GM18519 (cell line): ENCODE measurements at regions not wholly inside any gene's neighbourhood (a gene's known extent, or its start where the extent isn't known, plus 50 kb on each side); places are given as distances from the start of the nearest gene placed in this dataset.
"Not testable (repeated sequence)": the region's sequence is repeated elsewhere in the genome, so short reads cannot be mapped to it uniquely, and the experiment has no call there.

Experiments used
- ATAC-seq: cut with Tn5 transposase; IDR thresholded peaks from one replicate; pipeline ENCODE4 v1.9.1; 2021; ENCODE audit warnings: mild to moderate bottlenecking, moderate library complexity; ENCODE audit not compliant: unreplicated experiment, low FRiP score

DNA sequence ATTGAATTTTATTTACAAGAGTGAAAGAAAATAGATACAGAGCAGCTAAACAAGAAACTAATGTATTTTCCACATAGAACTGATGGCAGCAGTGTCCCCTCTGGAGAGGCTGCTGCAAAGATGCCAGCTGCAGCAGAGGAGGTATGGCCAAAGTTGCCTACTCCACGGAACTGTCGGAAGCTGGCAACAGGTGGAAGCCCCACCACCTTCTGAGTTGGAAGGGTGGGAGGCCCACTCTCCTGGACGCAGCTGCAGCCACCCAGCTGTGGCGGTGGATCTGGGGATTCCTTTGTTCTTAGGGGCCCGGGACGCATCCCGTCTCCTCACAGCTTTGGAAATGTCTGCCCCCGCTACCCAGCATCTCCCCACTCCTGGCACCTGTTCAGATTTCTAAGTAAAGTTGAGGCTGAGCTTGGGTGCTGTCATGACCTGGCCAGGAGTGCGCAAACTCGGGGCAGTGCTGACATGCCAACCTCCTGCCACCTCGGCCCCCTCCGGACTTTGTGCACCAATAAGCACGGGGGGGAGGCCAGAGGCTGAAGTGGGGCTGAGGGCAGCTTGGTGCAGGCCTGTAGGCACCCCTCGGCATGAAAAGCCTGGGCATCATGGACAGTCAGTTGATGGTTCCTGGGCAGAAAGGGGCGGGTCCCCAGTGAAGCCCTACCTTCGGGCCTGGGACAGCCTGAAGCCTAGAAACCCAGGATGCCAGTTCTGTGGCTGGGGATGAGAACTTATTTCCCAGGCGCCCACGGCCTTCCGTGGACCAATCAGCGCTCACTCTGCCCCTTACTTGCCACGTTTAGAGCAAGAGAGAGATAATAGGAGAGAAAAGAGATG, 1071.4 kb downstream of the JRKL start:
- no peak for ATAC-seq

DNA sequence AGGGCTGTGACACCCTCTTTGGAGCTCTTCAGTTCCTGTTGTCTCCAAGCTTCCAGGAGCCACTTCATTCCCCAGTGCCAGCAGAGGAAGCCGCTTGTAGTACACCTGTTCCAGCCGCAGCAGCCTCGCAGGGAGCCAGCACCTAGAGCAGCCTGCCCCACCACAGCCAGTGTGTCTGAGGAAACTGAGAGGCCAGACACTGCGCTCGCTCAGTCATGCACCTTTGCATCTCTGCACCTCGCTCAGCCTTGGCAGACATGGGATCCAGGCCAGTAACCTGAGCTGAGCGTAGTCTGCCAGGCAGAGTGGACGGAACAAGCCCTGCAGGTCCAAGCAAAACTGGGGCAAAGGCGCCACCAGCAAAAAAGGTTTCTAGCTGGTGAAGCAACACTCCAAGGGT, 1072.1 kb downstream of the JRKL start:
- no peak for ATAC-seq

DNA sequence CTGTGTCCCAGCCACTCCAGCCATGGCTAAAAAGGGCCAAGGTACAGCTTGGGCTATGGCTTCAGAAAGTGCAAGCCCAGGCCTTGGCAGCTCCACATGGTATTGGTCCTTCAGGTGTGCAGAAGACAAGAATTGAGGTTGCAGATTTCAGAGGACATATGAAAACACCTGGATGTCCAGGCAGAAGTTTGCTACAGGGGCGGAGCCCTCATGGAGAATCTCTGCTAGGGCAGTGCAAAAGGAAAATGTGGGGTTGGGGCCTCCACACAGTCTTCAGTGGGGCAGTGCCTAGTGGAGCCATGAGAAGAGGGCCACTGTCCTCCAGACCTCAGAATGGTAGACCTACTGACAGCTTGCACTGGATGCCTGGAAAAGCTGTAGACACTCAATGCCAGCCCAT, 1074.1 kb downstream of the JRKL start:
- no peak for ATAC-seq

DNA sequence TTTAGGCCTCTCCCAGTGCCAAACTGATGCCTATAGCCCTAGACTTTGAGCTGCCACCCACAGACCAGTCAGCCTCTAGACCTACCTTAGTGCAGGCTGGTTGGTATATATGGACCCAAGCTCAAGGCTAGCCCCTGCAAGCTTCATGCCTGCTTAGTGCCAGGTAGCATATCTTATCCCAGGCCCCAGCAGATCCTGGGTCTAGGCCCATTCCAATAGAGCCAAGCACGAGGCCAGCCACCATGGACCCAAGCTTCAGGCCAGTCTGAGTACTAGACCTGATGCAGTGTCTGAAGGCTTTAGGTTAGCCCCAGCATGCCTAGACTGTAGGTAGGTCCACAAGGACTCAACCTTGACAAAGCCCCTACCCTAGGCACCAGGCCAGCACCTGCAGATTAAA, 1081.7 kb downstream of the JRKL start:
- ATAC-seq, result no peak

DNA sequence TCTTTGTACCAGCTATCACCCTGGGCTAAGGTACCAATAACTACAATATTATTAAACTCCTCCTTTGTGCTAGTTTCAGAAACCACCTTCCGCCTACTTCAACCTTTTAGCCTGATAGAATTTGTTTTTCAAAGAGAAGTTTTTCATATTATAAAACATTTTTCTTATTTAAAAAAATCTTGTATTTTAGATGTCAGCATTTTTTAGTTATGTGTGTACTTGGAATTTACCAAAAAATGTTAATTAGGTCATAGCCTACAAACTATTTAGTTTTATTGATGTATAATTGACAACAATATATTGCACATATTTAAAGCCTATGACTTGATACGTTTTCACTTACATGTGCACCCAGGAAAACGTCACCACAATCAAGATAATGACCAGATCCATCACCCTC, 1097.6 kb downstream of the JRKL start:
- no peak for ATAC-seq

DNA sequence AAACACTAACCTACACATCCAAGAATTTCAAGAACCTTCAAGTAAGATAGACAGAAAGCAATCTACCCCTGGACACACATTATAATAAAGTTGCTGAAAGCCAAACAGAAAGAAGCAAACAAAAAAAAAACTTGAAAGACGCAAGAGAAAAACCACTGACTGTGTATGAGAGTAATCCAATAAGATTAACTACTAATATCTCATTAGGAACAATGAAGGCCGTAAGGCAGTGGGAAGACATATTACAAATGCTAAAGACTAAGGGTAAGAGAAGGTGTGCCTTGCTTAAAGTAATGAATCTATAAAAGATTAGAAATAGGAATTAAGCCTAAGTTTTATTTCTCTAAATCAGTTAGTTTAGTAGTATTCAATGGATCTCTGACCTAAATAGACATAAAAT, 1109.1 kb downstream of the JRKL start:
- no peak for ATAC-seq

DNA sequence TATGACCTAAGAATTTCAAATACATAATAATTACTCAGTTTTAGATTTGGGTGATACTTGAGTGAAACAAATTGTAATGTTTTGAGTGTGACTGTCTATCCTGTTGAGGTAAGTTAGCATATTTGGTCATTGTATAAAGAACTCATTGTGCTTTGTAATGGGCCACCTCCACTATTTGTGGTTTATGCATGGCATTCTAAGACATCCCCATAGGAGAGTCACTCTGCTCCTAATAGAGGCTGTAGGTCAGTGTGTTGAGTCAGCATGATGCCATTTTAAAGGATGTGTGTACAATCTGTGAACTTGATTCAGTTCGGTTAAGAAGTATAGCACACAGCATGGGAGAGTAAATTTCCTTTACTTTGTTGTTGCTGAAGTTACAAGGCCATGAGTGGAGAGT, 1112.4 kb downstream of the JRKL start:
- no peak for ATAC-seq

DNA sequence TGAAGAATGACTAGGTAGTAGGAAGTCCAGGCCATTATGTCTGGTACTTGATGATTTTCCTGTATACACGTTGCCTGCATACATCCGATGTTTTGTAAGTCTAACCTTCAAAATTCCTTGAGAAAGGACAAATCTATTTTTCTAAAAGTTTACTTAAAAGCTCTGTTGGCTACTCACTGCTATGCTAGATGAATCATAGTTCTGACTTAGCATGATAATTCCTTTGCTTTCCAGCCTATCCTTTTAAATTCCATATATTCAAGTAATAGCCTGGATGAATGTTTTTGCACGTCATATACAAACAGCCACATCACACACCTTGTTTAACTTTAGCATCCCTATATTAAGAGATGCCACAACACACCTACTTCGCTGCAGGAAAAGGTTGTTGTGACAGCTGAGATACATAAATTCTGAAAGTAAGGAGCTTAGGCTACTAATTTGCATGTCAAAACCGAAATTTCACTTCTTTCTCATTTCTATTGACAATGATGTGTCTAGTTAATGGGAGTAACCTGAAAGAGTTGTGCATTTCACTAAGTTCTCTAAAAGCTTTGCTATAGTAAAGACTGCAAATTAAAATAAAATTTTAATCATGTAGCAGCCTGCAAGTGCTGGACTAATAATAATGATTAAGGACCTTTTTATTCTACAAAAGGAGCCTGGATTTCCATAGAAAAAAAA, 1116.4 kb downstream of the JRKL start:
- no peak for ATAC-seq

DNA sequence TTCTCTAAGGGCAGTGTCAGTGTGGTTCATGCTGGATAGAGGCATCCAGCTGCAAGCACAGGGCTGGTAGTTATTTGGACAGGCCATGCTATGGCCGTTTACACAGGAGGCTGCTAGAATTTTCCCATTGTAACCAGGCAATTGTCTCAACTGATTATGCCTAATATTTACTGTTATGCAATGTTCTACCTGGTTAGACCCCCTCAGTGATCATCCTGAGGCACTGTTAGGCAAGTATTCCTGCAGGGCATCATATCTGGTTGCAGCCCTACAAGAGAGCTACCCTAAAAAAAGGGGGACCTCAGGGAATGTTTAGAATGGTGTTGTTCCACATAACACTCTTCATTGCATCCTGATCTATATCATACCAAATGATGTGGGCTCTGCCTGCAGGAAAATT, 1124.6 kb downstream of the JRKL start:
- no peak for ATAC-seq

DNA sequence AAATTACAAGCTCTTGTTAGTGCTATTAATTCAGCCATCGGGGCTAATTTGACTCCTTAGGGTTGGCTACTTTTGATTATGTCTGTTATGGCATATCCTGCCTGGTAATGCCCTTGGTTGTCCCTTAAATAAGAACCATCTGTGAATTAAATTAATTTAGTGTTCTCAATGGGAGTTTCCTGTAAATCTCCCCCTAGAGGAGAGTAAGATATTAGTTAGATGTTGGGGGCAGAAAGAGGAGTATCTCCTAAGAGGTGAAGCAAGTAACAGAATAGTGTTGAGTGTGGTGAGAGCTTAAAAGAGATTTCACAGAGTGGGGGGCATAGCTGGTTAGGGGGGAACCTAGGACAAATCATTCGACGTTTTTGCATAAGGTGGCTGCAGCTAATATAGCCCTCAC, 1126.9 kb downstream of the JRKL start:
- ATAC-seq, result no peak

DNA sequence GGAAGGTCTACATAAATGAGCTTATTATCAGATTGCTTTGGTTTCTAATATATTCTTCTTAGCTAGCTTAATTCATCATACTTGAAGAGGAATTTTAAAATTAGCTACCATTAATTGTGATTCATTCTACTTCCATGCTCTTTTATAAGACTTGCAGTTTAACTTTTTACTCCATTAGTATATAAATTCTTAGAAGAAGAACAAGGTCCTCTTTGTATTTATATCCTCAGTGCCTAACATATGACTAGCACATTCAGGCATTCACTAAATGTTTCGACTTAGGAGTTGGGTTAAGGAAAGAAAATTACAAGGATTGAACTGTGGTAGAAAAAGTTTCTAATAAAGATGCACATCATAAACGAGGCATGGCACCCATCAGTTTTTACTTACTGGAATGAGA, 1135.5 kb downstream of the JRKL start:
- ATAC-seq, result no peak

DNA sequence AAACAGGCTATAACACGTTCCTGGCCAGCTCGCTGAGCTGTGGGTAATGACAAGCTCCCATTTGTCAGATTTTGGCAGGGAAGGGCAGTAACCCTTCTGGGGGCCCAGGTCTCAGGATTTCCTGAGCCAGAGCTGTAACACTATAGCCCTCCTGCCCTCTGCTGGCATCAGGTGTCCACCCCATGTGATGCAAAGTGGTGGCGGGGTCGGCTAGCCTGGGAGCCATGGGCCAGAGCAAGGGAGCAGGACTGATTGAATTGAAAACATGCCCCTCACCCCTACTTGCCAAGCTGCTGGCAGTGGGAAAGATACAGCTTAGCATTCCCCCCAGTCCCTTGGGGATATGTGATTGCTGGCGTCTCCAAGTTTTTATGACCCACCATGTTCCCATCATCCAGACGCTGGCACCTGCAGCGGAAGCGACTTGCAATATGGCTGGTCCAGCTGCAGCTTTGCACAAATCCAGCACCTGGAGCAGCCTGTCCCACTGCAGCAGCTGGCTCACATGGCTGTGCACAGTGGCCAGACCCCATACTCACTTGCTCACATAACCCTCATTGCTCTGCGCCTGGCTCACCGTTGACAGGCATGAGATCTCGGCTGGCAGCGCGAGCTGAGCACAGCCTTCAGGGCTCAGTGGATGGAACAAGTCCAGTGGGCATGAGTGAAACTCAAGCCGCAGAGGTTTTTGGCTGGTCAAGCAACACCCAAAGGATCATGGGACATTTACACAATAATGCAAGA, 1147.8 kb downstream of the JRKL start:
- no peak for ATAC-seq

DNA sequence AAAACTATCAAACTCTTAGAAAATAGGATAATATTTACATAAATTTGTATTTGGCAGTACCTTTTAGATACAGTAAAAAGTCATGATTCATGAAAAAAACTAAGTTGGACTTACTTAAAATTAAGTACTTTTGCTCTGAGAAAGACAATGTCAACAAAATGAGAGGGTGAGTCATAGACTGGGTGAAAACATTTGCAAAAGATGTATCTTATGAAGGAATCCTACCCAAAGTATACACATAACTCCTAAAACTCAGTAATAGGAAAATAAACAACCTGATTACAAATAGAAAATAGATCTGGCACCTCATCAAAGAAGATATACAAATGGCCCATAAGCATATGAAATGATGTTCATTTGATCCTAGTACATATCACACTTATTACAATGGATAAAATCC, 1154.6 kb downstream of the JRKL start:
- no peak for ATAC-seq

DNA sequence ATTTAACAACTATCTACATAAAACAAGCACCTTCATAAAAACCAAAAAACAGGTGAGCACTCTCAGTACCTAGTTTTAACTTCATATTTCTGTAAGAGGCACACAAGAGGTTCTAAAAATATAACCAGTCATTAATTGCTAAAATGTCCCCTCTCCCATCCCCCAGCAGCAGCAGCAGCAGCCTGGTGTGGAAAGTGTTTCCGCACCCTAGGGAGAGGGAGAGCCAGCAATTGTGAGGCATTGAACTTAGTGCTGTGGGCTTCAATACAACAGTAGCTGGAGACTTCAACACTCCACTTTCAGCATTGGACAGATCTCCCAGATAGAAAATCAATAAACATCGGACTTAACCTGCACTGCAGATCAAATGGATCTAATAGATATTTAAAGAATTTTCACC, 1158.5 kb downstream of the JRKL start:
- ATAC-seq, result no peak

DNA sequence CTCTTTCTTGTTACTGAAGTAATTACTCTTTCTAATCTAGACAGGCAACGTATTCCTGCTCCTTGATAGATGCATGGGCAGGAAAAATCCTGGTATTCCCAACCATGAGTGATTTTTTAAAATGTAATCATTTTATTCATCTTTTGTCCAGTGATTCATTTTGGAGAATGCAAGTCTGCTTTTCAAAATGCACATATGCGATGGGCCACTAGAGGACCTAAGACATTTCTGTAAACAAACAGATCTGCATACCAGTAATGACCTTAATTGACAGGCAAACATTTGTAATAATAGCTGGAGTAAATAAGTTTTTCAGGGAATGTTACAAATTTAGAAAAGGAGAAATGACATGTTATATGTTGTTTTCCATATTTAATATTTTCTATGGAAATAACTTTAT, 1167.6 kb downstream of the JRKL start:
- ATAC-seq, result no peak

DNA sequence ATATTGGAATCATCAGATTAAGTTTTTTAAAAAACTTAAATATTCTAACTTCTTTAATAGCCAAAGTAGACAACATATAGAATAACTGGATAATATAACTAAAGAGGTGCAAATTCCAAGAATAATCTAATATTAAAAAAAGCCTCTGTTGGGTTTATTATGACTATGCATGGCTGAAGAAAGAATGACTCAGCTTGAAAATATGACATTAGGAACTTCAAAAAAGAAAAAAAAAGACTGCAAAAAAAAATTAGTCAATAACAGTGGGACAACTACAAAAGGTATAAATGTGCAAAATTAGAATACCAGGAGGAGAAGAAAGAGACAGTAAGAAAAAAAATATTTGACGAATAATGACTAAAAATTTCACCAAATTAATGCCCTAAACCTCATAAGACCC, 1178.0 kb downstream of the JRKL start:
- no peak for ATAC-seq

DNA sequence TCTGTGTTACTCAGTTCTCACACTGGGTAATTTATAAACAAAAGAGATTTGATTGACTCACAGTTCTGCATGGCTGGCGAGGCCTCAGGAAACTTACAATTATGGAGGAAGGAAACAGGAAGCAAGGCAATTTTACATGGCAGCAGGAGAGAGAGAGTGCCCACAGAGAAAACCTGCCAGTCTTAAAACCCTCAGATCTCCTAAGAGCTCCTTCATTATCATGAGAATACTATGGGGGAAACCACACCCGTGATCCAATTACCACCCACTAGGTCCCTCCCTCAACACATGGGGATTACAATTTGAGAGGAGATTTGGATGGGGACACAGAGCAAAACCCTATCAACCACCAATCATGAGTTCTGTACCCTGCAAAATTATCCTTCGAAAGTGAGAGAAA, 1180.8 kb downstream of the JRKL start:
- no peak for ATAC-seq

DNA sequence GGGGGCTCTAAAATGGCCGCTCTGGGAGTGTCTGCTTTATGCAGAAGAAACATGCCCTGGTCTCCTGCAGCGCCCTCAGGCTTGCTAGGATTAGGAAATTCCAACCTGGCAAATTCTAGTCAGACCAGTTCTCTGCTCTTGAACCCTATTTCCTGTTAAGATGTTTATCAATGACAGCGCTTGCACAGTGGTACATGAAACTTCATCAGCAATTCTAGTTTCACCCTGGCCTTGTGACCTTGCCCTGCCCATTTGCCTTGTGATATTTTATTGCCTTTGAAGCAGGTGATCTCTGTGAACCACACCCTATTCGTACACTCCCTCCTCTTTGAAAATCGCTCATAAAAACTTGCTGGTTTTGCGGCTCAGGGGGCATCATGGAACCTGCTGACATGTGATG, 1184.0 kb downstream of the JRKL start:
- ATAC-seq, result not testable (repeated sequence)

DNA sequence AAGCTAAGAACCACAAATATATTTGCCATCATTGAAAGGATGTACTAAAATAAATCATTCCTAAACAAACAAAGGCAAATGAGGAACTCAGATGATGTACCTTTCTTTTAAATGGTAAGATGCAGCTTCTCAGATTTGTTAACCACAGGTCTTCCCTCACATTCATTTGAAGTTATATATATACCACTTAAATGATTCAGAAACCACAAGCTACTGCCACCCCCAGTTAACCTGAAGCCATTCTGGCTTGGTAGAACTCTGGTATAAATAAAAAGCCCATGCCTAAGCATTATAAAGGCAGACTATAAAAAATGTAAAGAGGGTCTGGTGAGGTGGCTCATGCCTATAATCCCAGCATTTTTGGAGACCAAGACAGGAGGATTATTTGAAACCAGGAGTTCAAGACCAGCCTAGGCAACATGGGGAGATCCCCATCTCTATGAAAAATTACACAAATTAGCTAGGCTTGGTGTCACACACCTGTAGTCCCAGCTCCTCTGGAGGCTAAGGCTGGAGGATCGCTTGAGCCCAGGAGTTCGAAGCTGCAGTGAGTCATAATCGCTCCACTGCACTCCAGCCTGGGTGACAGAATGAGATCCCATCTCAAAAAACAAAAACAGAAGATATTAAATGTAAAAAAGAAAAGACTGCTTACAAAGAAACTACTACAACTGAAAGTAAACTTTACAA, 1185.3 kb downstream of the JRKL start:
- no peak for ATAC-seq

DNA sequence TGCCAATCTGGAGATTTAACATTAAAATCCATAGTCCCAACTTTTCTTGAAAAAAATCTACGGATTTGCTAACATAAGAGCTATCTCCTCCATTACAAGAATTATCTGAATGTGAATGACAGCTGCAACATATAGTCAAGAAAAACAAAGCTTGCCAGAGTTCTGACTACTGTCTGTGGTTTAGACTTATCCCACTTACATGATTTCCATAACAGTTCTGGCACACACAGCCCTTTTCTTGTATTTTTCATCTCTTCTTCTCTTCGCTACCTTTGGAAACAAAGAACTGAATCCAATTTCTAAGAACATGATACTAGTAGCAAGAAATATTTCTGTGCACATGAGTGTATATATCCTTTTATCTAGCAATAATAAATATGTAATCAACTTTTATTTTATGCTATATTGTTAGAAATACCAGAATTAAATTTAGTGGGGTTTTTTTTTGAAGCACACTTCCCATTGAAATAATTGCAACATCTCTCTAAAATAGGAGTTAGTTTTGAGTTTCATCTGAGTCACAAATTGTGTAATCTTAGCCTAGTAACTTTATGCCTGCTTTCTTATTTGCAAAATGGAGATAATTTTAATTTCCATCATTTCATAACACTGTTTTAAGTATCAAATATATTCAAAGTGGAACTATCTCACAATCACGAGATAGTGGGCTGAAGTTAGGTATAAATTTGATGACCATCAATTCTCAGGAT, 1217.6 kb downstream of the JRKL start:
- no peak for ATAC-seq
